PC-9 (cell line): ENCODE measurements at regions not wholly inside any gene's neighbourhood (a gene's known extent, or its start where the extent isn't known, plus 50 kb on each side); places are given as distances from the start of the nearest gene placed in this dataset.

Experiments used
- EZH2 ChIP-seq: fragments of 200-600 bp; sonication (generic); IDR thresholded peaks from 2 replicates; pipeline ENCODE4 v1.8.0; 2017; ENCODE audit warnings: antibody characterized with exemption, low read depth
- TF ChIP-seq, protein P1 (sequence below): fragments of 200-600 bp; sonication (generic); conservative IDR thresholded peaks from 2 replicates; pipeline ENCODE4 v1.6.1; 2017; ENCODE audit warnings: mixed run types, antibody characterized with exemption, mild to moderate bottlenecking, moderate library complexity

- TF ChIP-seq, protein P1, sequence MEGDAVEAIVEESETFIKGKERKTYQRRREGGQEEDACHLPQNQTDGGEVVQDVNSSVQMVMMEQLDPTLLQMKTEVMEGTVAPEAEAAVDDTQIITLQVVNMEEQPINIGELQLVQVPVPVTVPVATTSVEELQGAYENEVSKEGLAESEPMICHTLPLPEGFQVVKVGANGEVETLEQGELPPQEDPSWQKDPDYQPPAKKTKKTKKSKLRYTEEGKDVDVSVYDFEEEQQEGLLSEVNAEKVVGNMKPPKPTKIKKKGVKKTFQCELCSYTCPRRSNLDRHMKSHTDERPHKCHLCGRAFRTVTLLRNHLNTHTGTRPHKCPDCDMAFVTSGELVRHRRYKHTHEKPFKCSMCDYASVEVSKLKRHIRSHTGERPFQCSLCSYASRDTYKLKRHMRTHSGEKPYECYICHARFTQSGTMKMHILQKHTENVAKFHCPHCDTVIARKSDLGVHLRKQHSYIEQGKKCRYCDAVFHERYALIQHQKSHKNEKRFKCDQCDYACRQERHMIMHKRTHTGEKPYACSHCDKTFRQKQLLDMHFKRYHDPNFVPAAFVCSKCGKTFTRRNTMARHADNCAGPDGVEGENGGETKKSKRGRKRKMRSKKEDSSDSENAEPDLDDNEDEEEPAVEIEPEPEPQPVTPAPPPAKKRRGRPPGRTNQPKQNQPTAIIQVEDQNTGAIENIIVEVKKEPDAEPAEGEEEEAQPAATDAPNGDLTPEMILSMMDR = no peak
- TF ChIP-seq EZH2 = no peak
Measured at GRCh38 chr10:65142641-65143435, 1621.6 kb downstream of the REEP3 start.
